Activated T-helper 17 cell treated with anti-CD3 and anti-CD28 coated beads, Interleukin-2, amount 50 U/mL, for 72 hours (primary cell): ENCODE measurements at regions not wholly inside any gene's neighbourhood (a gene's known extent, or its start where the extent isn't known, plus 50 kb on each side); places are given as distances from the start of the nearest gene placed in this dataset.

Source experiments
- ATAC-seq: fragments of 150-1000 bp; cut with Tn5 transposase; replicated peaks from 2 replicates; pipeline ENCODE4 v1.10.0; 2021; ENCODE audit warnings: mild to moderate bottlenecking, moderate library complexity
- H3K27ac Mint-ChIP-seq: one replicate; pipeline ENCODE4 v1.8.0; 2022; ENCODE audit warnings: mixed read lengths
- H3K27me3 Mint-ChIP-seq: one replicate; pipeline ENCODE4 v1.8.0; 2022; ENCODE audit warnings: mixed read lengths
- H3K36me3 Mint-ChIP-seq: one replicate; pipeline ENCODE4 v1.8.0; 2022; ENCODE audit warnings: low read depth, mild to moderate bottlenecking, mixed read lengths
- H3K4me1 Mint-ChIP-seq: one replicate; pipeline ENCODE4 v1.8.0; 2022; ENCODE audit warnings: mixed read lengths
- H3K4me3 Mint-ChIP-seq: one replicate; pipeline ENCODE4 v1.8.0; 2022; ENCODE audit warnings: mild to moderate bottlenecking, mixed read lengths
- H3K9me3 Mint-ChIP-seq: one replicate; pipeline ENCODE4 v1.8.0; 2022; ENCODE audit warnings: mixed read lengths

DNA sequence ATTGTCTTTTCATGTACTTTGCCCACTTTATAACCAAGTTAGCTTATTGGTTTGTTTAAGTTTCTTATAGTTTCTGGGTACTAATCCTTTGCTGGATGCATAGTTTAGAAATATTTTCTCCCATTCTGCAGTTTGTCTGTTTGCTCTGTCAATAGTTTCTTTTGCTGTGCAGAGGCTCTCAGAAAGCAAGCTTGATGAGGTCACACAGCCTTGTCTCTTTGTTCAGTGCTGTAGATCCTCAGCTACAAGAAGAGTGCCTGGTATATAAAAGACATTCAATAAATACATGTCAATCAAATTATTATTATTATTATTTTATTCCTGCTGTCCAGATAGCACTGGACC lies 55.2 kb upstream of the MEDAG start:
- peaks cover 27% of the 10 kb centered on the region for H3K4me1 Mint-ChIP-seq
- H3K27me3 Mint-ChIP-seq, result peaks cover 4% of the 10 kb centered on the region
- no peak overlapping the region for H3K27ac Mint-ChIP-seq
- peaks cover 3% of the 10 kb centered on the region for H3K9me3 Mint-ChIP-seq
- no peaks in the 10 kb centered on the region for H3K36me3 Mint-ChIP-seq
- ATAC-seq, result no peak
- no peak overlapping the region for H3K4me3 Mint-ChIP-seq

DNA sequence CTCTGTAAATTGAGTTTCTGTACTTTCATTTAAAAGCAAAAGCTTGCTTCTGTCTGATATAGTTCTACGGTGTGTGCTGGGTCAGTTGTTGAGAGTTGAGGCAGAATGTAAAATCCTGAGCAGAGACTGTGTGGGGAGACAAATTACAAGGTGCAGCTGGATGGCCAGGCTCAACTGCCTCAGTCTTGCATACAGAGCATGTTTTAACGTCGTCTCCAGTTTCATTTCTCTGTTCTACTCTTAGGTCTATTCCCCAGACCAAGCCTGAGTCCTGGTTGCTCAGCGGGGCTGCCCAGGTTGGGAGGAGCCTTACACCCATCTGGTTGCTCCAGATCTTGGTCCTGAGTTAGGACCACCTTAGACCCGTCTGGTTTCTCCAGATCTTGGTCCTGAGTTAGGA lies 54.4 kb upstream of the MEDAG start:
- no peak overlapping the region for H3K27ac Mint-ChIP-seq
- no peak overlapping the region for H3K4me3 Mint-ChIP-seq
- H3K9me3 Mint-ChIP-seq, result peaks cover 3% of the 10 kb centered on the region
- no peaks in the 10 kb centered on the region for H3K36me3 Mint-ChIP-seq
- ATAC-seq, result no peak
- H3K27me3 Mint-ChIP-seq, result peaks cover 4% of the 10 kb centered on the region
- peaks cover 22% of the 10 kb centered on the region for H3K4me1 Mint-ChIP-seq

DNA sequence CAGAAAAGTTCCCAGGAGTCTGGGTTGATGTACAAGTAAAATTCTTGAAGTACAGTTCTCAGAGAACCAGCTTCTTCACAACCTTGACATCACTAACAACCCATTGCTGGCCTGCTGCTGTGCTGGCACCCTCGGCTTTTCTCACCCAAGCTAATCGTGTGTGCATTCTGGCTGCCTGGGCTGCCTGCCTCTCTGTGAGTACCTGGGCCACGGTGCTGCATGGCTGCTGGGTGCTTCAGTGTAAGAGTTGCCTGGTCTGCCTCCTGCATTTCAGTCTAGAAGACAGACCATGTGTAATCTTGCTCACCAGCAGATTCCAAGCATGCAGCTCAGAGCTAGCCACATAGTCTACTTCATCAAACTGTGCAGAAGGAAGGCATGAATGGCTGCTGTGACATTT lies 50.5 kb upstream of the MEDAG start:
- no peak for ATAC-seq
- H3K36me3 Mint-ChIP-seq, result no peaks in the 10 kb centered on the region
- H3K4me1 Mint-ChIP-seq, result peaks cover 4% of the 10 kb centered on the region
- no peaks in the 10 kb centered on the region for H3K9me3 Mint-ChIP-seq
- H3K27me3 Mint-ChIP-seq, result peaks cover 4% of the 10 kb centered on the region
- H3K27ac Mint-ChIP-seq, result no peak overlapping the region
- no peak overlapping the region for H3K4me3 Mint-ChIP-seq

DNA sequence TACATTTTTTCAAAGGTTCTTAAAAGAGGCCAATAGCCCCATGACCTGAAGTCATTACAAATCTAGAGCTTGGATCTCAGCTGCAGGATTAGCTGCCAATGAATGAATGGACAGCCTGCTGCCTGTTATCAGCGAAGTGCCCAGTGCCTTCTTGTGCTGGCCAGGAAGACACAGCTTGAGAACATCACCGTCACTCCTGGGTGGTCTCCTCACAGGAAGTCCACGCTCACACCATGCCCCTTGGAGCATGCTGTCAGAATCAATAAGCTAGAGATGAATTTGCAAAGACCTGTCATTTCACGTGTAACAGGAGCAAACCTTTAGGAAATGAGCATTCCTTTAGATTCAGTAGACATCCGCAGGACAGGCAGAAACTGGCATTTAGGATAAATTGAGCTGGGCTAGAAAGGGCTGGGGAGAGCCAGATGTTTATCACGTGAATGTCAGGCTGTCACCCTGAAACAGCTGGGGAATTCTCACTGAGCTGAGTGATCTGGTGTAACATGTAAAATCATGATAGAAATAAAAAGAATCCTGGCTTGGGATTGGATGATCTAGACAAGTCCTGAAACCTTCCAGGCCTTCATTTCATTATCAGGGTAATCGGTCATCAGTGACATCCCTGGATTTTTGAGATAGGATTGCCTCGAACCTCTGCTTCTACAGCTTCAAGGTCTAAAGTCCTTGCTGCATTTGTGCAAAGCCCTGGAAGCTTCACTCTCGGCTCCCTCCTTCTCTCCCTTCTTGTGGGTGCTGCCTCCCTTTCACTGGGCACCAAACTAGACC lies 49.9 kb upstream of the MEDAG start:
- peaks cover 4% of the 10 kb centered on the region for H3K4me1 Mint-ChIP-seq

More for the DNA sequence above, 49.9 kb upstream of the MEDAG start:
- H3K27ac Mint-ChIP-seq, result no peak overlapping the region
- H3K36me3 Mint-ChIP-seq, result no peaks in the 10 kb centered on the region
- ATAC-seq, result no peak
- peaks cover 4% of the 10 kb centered on the region for H3K27me3 Mint-ChIP-seq
- H3K9me3 Mint-ChIP-seq, result no peaks in the 10 kb centered on the region
- H3K4me3 Mint-ChIP-seq, result no peak overlapping the region
